HCT116 (cell line): ENCODE measurements at regions not wholly inside any gene's neighbourhood (a gene's known extent, or its start where the extent isn't known, plus 50 kb on each side); places are given as distances from the start of the nearest gene placed in this dataset.

Experiments used
- ATAC-seq: fragments of 200-7000 bp; cut with Tn5 transposase; 2 replicates; pipeline ENCODE4 v1.9.1; 2020; ENCODE audit warnings: mild to moderate bottlenecking, moderate library complexity
- BruUV-seq: library from RNA; stranded (reverse); fragments of 400-500 nt; replicated peaks from 2 replicates; lab custom pipeline; 2021; lab: Mats Ljungman, UMichigan
- CTCF ChIA-PET: fragments of 300-600 bp; sonication (Branson Sonifier 250); formaldehyde crosslinking; loops from one replicate; lab custom pipeline; 2021; ENCODE audit warnings: antibody characterized with exemption; lab: Charles Lee
- POLR2A ChIA-PET: fragments of 300-600, 350-600 bp; sonication (Branson Sonifier 250); formaldehyde crosslinking; loops from one replicate; lab custom pipeline; 2021; ENCODE audit warnings: antibody characterized with exemption; lab: Charles Lee
- RAD21 ChIA-PET, 2 experiments: fragments of 300-600 bp; sonication (Branson Sonifier 250); formaldehyde crosslinking; loops; one replicate each; lab custom pipeline; 2023; ENCODE audit warnings: low total read pairs in 2 of 2; ENCODE audit not compliant: uncharacterized antibody in 2 of 2, unreplicated experiment in 2 of 2, low non-redundant PET in 1 of 2; lab: Charles Lee
- DNase-seq: peaks from one replicate; pipeline ENCODE4 v3.0.0-alpha.2; 2010; ENCODE audit warnings: low read depth, low spot score
- H2AFZ ChIP-seq: fragments of 200-600 bp; shearing (Covaris generic), sonication (generic); 2 replicates; pipeline ENCODE4 v1.6.1; 2017; ENCODE audit warnings: low read depth, mixed run types, mixed read lengths, antibody characterized with exemption, low read length; ENCODE audit not compliant: poor library complexity, severe bottlenecking
- H3K27ac ChIP-seq: 2 replicates; pipeline ENCODE4 v1.5.1; 2012; ENCODE audit warnings: low read depth, low read length
- H3K27me3 ChIP-seq: fragments of 200-600 bp; sonication (generic); 2 replicates; pipeline ENCODE4 v1.6.1; 2016; ENCODE audit warnings: mixed run types, low read length, mixed read lengths; ENCODE audit not compliant: insufficient read depth
- H3K36me3 ChIP-seq, 2 experiments: fragments of 200-500 bp in 1 of 2; fragments of 200-600 bp in 1 of 2; sonication (Bioruptor generic) in 1 of 2; sonication (generic) in 1 of 2; 2 replicates each; pipeline versions ENCODE4 v1.5.1 to v1.6.1; 2014 to 2016; ENCODE audit warnings: low read length in 2 of 2, inconsistent platforms in 1 of 2, mixed read lengths in 1 of 2, mixed run types in 1 of 2; ENCODE audit not compliant: insufficient read depth in 2 of 2, control insufficient read depth in 1 of 2
- H3K4me1 ChIP-seq, 2 experiments: fragments of 200-600 bp in 1 of 2; sonication (generic) in 1 of 2; 2 replicates each; pipeline versions ENCODE4 v1.5.1 to v1.6.1; 2012 to 2017; ENCODE audit warnings: low read length in 2 of 2, inconsistent platforms in 1 of 2, mild to moderate bottlenecking in 1 of 2, mixed read lengths in 1 of 2, mixed run types in 1 of 2, moderate library complexity in 1 of 2; ENCODE audit not compliant: insufficient read depth in 2 of 2, control insufficient read depth in 1 of 2
- H3K4me2 ChIP-seq: fragments of 200-600 bp; sonication (generic); 2 replicates; pipeline ENCODE4 v1.6.1; 2017; ENCODE audit warnings: mixed run types, low read length, mixed read lengths
- H3K4me3 ChIP-seq, 2 experiments: fragments of 200-600 bp in 1 of 2; sonication (generic) in 1 of 2; replicated peaks in 1 of 2; 2 replicates each; pipeline ENCODE4 v1.5.1; 2011 to 2016; ENCODE audit warnings: low read length in 2 of 2, control low read depth in 1 of 2, low read depth in 1 of 2, mild to moderate bottlenecking in 1 of 2, mixed read lengths in 1 of 2, mixed run types in 1 of 2
- H3K79me2 ChIP-seq: fragments of 200-600 bp; sonication (generic); 2 replicates; pipeline ENCODE4 v1.6.1; 2017; ENCODE audit warnings: mild to moderate bottlenecking, mixed run types, low read length, moderate library complexity, mixed read lengths; ENCODE audit not compliant: insufficient read depth
- H3K9ac ChIP-seq: fragments of 200-600 bp; sonication (generic); 2 replicates; pipeline ENCODE4 v1.6.1; 2016; ENCODE audit warnings: low read length, mixed read lengths
- H3K9me2 ChIP-seq: fragments of 200-600 bp; sonication (generic), shearing (Covaris generic); 2 replicates; pipeline ENCODE4 v1.6.1; 2017; ENCODE audit warnings: mixed run types, mild to moderate bottlenecking, moderate library complexity; ENCODE audit not compliant: insufficient read depth
- H3K9me3 ChIP-seq, 2 experiments: fragments of 200-500 bp in 1 of 2; fragments of 200-600 bp in 1 of 2; sonication (Bioruptor generic) in 1 of 2; sonication (generic) in 1 of 2; 2 replicates each; pipeline ENCODE4 v1.6.1; 2014 to 2017; ENCODE audit warnings: low read length in 2 of 2, mixed read lengths in 2 of 2, inconsistent platforms in 1 of 2, low read depth in 1 of 2, mild to moderate bottlenecking in 1 of 2, mixed run types in 1 of 2, moderate library complexity in 1 of 2; ENCODE audit not compliant: control insufficient read depth in 1 of 2, insufficient read depth in 1 of 2
- H4K20me1 ChIP-seq: fragments of 200-600 bp; sonication (generic), shearing (Covaris generic); 2 replicates; pipeline ENCODE4 v1.6.1; 2017; ENCODE audit warnings: mixed run types, mild to moderate bottlenecking, moderate library complexity; ENCODE audit not compliant: insufficient read depth
- ATF3 ChIP-seq: IDR thresholded peaks from 2 replicates; pipeline ENCODE4 v1.6.1; 2012
- CBX3 ChIP-seq: IDR thresholded peaks from 2 replicates; pipeline ENCODE4 v1.6.1; 2012; ENCODE audit warnings: low read depth
- CEBPB ChIP-seq: IDR thresholded peaks from 2 replicates; pipeline ENCODE4 v1.6.1; 2012; ENCODE audit warnings: low read depth
- EGR1 ChIP-seq: IDR thresholded peaks from 2 replicates; pipeline ENCODE4 v1.6.1; 2012; ENCODE audit warnings: low read depth
- EZH2 ChIP-seq: fragments of 200-600 bp; sonication (generic); IDR thresholded peaks from 2 replicates; pipeline ENCODE4 v1.6.1; 2017; ENCODE audit warnings: antibody characterized with exemption, mixed run types
- EZH2phosphoT487 ChIP-seq: fragments of 200-600 bp; IDR thresholded peaks from 2 replicates; pipeline ENCODE4 v1.6.1; 2018; ENCODE audit warnings: antibody characterized with exemption, borderline replicate concordance
- FOSL1 ChIP-seq: IDR thresholded peaks from 2 replicates; pipeline ENCODE4 v1.6.1; 2012; ENCODE audit warnings: low read depth
- JUND ChIP-seq: IDR thresholded peaks from 2 replicates; pipeline ENCODE4 v1.6.1; 2012
- MAX ChIP-seq: IDR thresholded peaks from 2 replicates; pipeline ENCODE4 v1.6.1; 2012
- POLR2A ChIP-seq: IDR thresholded peaks from 2 replicates; pipeline ENCODE4 v1.7.0; 2011; ENCODE audit warnings: borderline replicate concordance; ENCODE audit not compliant: insufficient read depth, insufficient read length; ENCODE audit errors: extremely low read depth
- POLR2AphosphoS5 ChIP-seq: IDR thresholded peaks from 2 replicates; pipeline ENCODE4 v1.6.1; 2011; ENCODE audit warnings: mild to moderate bottlenecking, low read depth, low read length, moderate library complexity
- REST ChIP-seq: IDR thresholded peaks from 2 replicates; pipeline ENCODE4 v1.6.1; 2012; ENCODE audit warnings: low read depth
- SIN3A ChIP-seq: IDR thresholded peaks from 2 replicates; pipeline ENCODE4 v1.6.1; 2012; ENCODE audit warnings: low read depth
- SRF ChIP-seq: IDR thresholded peaks from 2 replicates; pipeline ENCODE4 v1.6.1; 2012; ENCODE audit warnings: low read depth
- TCF7L2 ChIP-seq: IDR thresholded peaks from 2 replicates; pipeline ENCODE4 v1.7.0; 2011; ENCODE audit warnings: borderline replicate concordance, inconsistent platforms; ENCODE audit not compliant: insufficient read depth, insufficient read length; ENCODE audit errors: extremely low read depth
- ZBTB33 ChIP-seq: IDR thresholded peaks from 2 replicates; pipeline ENCODE4 v1.6.1; 2011; ENCODE audit warnings: mild to moderate bottlenecking, low read length, moderate library complexity; ENCODE audit not compliant: insufficient replicate concordance; ENCODE audit errors: extremely low read depth
- intact Hi-C: fragments of 100-400 bp; cut with micrococcal nuclease; formaldehyde crosslinking; loops from 2 replicates; pipeline ENCODE4 v1.10.0; 2022

- Histone ChIP-seq H3K4me3 (no peak overlapping the region), H3K4me1 (peaks cover 0 to 4% of the 10 kb centered on the region in 2 experiments; a peak in 1 of 4 replicates), H3K27ac (no peak overlapping the region), H2AFZ (no peak overlapping the region), H3K9ac (no peak overlapping the region), H4K20me1 (no peaks in the 10 kb centered on the region), H3K9me2 (no peaks in the 10 kb centered on the region), H3K36me3 (no peaks in the 10 kb centered on the region), H3K4me2 (no peak overlapping the region), H3K79me2 (no peaks in the 10 kb centered on the region), H3K9me3 (no peaks in the 10 kb centered on the region), H3K27me3 (no peaks in the 10 kb centered on the region)
- ChIA-PET RAD21 (no interaction called here), CTCF (interaction anchor here (3.7 kb wide), 1 partner anchor 13 kb away, joined by 35 read pairs; no protein-coding TSS in a partner anchor), POLR2A (no interaction called here)
- ATAC-seq: no peak
- DNase-seq: no peak
- intact Hi-C loops: loop anchor here (10.0 kb wide), 1 partner anchor 125 kb away; the partner anchor contains the start of gene FAM83B
- TF ChIP-seq CBX3 (no peak), CEBPB (no peak), ZBTB33 (no peak), EGR1 (no peak), JUND (no peak), EZH2 (no peak)
- BruUV-seq: no TSS peak
Measured at GRCh38 chr6:54719633-54720032, 126.9 kb upstream of the FAM83B start.

- intact Hi-C loops: no loop called here
- CTCF ChIA-PET: no interaction called here
- Histone ChIP-seq H3K27me3 (no peaks in the 10 kb centered on the region), H3K9me3 (no peaks in the 10 kb centered on the region), H3K4me1 (peaks cover 0 to 4% of the 10 kb centered on the region in 2 experiments; a peak in 1 of 4 replicates), H3K4me3 (no peak overlapping the region), H3K36me3 (no peaks in the 10 kb centered on the region), H3K4me2 (no peak overlapping the region), H4K20me1 (no peaks in the 10 kb centered on the region), H2AFZ (no peak overlapping the region), H3K9ac (no peak overlapping the region), H3K79me2 (no peaks in the 10 kb centered on the region)
- BruUV-seq: no TSS peak
- POLR2A ChIA-PET: no interaction called here
- ATAC-seq: no peak
- RAD21 ChIA-PET: no interaction called here
- no peak for DNase-seq
- TF ChIP-seq SRF (no peak), POLR2AphosphoS5 (no peak), REST (no peak), TCF7L2 (no peak), EGR1 (no peak), CEBPB (no peak), JUND (no peak), FOSL1 (no peak), POLR2A (no peak), MAX (no peak), EZH2phosphoT487 (no peak), ATF3 (no peak), SIN3A (no peak)
- TF ChIP-seq, all 23 proteins: peak for 0
- Histone ChIP-seq H3K27ac (no peak overlapping the region), H3K9me2 (no peaks in the 10 kb centered on the region)
Measured at GRCh38 chr6:54722328-54722727, 124.2 kb upstream of the FAM83B start.
